ENCODE measurements at regions not wholly inside any gene's neighbourhood (a gene's known extent, or its start where the extent isn't known, plus 50 kb on each side); places are given as distances from the start of the nearest gene placed in this dataset.

DNA sequence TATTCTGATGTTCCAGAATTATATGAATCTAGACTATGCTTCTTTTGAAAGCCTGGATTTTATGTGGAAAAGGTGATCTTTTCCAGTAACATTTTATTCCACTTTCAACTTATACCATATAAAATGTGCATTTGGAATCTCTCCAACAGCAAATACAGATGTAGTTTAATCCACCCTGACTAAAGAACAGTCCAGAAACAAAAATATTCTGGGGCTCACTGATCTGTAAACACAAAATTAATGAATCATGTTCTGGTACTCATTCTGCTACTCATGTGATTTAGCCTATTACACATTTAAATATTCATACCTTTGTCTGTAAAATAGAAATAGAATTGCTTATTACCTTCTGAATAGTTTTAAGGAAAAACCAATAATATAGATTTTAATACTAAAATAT lies 125.8 kb downstream of the ARRDC3 start:
- TF ChIP-seq CEBPB (IDR thresholded peaks at IDR 0.05): no peak
- TF ChIP-seq EHF (CRISPR knock-in tag; IDR thresholded peaks at IDR 0.05): no peak
- TF ChIP-seq, protein P1, sequence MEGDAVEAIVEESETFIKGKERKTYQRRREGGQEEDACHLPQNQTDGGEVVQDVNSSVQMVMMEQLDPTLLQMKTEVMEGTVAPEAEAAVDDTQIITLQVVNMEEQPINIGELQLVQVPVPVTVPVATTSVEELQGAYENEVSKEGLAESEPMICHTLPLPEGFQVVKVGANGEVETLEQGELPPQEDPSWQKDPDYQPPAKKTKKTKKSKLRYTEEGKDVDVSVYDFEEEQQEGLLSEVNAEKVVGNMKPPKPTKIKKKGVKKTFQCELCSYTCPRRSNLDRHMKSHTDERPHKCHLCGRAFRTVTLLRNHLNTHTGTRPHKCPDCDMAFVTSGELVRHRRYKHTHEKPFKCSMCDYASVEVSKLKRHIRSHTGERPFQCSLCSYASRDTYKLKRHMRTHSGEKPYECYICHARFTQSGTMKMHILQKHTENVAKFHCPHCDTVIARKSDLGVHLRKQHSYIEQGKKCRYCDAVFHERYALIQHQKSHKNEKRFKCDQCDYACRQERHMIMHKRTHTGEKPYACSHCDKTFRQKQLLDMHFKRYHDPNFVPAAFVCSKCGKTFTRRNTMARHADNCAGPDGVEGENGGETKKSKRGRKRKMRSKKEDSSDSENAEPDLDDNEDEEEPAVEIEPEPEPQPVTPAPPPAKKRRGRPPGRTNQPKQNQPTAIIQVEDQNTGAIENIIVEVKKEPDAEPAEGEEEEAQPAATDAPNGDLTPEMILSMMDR (IDR thresholded peaks at IDR 0.05): no peak
- no peak for TF ChIP-seq CBX8 (IDR thresholded peaks at IDR 0.05)
- no peak for TF ChIP-seq ESRRA (IDR thresholded peaks at IDR 0.05; ENCODE audit: borderline replicate concordance, low read length)
- TF ChIP-seq, protein P2, sequence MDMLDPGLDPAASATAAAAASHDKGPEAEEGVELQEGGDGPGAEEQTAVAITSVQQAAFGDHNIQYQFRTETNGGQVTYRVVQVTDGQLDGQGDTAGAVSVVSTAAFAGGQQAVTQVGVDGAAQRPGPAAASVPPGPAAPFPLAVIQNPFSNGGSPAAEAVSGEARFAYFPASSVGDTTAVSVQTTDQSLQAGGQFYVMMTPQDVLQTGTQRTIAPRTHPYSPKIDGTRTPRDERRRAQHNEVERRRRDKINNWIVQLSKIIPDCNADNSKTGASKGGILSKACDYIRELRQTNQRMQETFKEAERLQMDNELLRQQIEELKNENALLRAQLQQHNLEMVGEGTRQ (IDR thresholded peaks at IDR 0.05): no peak
- TF ChIP-seq, protein P3, sequence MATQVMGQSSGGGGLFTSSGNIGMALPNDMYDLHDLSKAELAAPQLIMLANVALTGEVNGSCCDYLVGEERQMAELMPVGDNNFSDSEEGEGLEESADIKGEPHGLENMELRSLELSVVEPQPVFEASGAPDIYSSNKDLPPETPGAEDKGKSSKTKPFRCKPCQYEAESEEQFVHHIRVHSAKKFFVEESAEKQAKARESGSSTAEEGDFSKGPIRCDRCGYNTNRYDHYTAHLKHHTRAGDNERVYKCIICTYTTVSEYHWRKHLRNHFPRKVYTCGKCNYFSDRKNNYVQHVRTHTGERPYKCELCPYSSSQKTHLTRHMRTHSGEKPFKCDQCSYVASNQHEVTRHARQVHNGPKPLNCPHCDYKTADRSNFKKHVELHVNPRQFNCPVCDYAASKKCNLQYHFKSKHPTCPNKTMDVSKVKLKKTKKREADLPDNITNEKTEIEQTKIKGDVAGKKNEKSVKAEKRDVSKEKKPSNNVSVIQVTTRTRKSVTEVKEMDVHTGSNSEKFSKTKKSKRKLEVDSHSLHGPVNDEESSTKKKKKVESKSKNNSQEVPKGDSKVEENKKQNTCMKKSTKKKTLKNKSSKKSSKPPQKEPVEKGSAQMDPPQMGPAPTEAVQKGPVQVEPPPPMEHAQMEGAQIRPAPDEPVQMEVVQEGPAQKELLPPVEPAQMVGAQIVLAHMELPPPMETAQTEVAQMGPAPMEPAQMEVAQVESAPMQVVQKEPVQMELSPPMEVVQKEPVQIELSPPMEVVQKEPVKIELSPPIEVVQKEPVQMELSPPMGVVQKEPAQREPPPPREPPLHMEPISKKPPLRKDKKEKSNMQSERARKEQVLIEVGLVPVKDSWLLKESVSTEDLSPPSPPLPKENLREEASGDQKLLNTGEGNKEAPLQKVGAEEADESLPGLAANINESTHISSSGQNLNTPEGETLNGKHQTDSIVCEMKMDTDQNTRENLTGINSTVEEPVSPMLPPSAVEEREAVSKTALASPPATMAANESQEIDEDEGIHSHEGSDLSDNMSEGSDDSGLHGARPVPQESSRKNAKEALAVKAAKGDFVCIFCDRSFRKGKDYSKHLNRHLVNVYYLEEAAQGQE (IDR thresholded peaks at IDR 0.05): no peak
- no peak for TF ChIP-seq BHLHE40 (IDR thresholded peaks at IDR 0.05; ENCODE audit: low read depth, low read length)
- TF ChIP-seq EP300 (IDR thresholded peaks at IDR 0.05): no peak
- TF ChIP-seq, protein P4, sequence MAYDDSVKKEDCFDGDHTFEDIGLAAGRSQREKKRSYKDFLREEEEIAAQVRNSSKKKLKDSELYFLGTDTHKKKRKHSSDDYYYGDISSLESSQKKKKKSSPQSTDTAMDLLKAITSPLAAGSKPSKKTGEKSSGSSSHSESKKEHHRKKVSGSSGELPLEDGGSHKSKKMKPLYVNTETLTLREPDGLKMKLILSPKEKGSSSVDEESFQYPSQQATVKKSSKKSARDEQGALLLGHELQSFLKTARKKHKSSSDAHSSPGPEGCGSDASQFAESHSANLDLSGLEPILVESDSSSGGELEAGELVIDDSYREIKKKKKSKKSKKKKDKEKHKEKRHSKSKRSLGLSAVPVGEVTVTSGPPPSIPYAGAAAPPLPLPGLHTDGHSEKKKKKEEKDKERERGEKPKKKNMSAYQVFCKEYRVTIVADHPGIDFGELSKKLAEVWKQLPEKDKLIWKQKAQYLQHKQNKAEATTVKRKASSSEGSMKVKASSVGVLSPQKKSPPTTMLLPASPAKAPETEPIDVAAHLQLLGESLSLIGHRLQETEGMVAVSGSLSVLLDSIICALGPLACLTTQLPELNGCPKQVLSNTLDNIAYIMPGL (CRISPR knock-in tag; IDR thresholded peaks at IDR 0.05; ENCODE audit: borderline replicate concordance): no peak
